Astrocyte (in vitro differentiated cells and primary cell): ENCODE measurements at regions not wholly inside any gene's neighbourhood (a gene's known extent, or its start where the extent isn't known, plus 50 kb on each side); places are given as distances from the start of the nearest gene placed in this dataset. TPM values are rescaled to one million over a fixed set of nuclear protein-coding genes. Genes with fewer than 3 reads are reported as not detected.

ENCODE experiments used
- microRNA-seq: library from miRNA; unstranded; fragments of <30 nt; microRNA quantifications from one replicate; pipeline ENCODE4 v1.2.0, GENCODE V29; 2020

Small RNA genes in the stretch of these regions (microRNA-seq; reads per million reads assigned to microRNA genes)
- gene MIR4770, result not detected
